ENCODE measurements at regions not wholly inside any gene's neighbourhood (a gene's known extent, or its start where the extent isn't known, plus 50 kb on each side); places are given as distances from the start of the nearest gene placed in this dataset.

GRCh38 chr1:238675221-238675620, 711.1 kb upstream of the CHRM3 start:
- no TSS peak for BruUV-seq (replicated peaks)
- CTCF ChIA-PET: no interaction called here
- no peak overlapping the region for H2AFZ ChIP-seq (ENCODE audit: low read depth, low read length)

More at GRCh38 chr1:238675221-238675620, 711.1 kb upstream of the CHRM3 start:
- H3K9me1 ChIP-seq (replicated peaks; ENCODE audit: control insufficient read depth, extremely low read depth, insufficient read depth, low read length): no peaks in the 10 kb centered on the region
- no peak overlapping the region for H3K4me3 ChIP-seq (replicated peaks in 1 of 3; ENCODE audit: insufficient read depth in 1 of 3, low read depth in 1 of 3, low read length in 3 of 3)
- no peaks in the 10 kb centered on the region for H3K36me3 ChIP-seq (ENCODE audit: control insufficient read depth in 2 of 2, extremely low read depth in 1 of 2, insufficient read depth in 2 of 2, low read length in 2 of 2)
- no peak overlapping the region for H3K9ac ChIP-seq (replicated peaks; ENCODE audit: extremely low read depth, insufficient read depth, low read length)
- no peaks in the 10 kb centered on the region for H3K79me2 ChIP-seq (ENCODE audit: control insufficient read depth, insufficient read depth, low read length)
- no peaks in the 10 kb centered on the region for H3K4me1 ChIP-seq (ENCODE audit: control insufficient read depth, extremely low read depth, insufficient read depth, low read length)
- TF ChIP-seq JUN (IDR thresholded peaks at IDR 0.05; ENCODE audit: borderline replicate concordance, insufficient read depth, insufficient read length, low read depth) (no peak), POLR2A (IDR thresholded peaks at IDR 0.05; ENCODE audit: low read depth, low read length) (no peak), EZH2 (IDR thresholded peaks at IDR 0.05; ENCODE audit: borderline replicate concordance, low read depth, low read length, severe bottlenecking) (no peak), MAX (IDR thresholded peaks at IDR 0.05; ENCODE audit: insufficient read depth, insufficient read length) (no peak), POLR2AphosphoS5 (IDR thresholded peaks at IDR 0.05; ENCODE audit: insufficient read depth, low read depth, low read length) (no peak), FOS (IDR thresholded peaks at IDR 0.05; ENCODE audit: borderline replicate concordance, insufficient read depth, low read length) (no peak), MYC (IDR thresholded peaks at IDR 0.05; ENCODE audit: low read depth, low read length) (no peak), GATA2 (IDR thresholded peaks at IDR 0.05; ENCODE audit: insufficient read depth, insufficient read length, low read depth, low read length) (no peak), CTCF (IDR thresholded peaks at IDR 0.05; ENCODE audit: extremely low read depth in 1 of 2, insufficient read depth in 1 of 2, low read depth in 1 of 2, low read length in 2 of 2) (no peak)
- H3K27ac ChIP-seq (ENCODE audit: insufficient read depth, low read depth, low read length): no peak overlapping the region
- H3K9me3 ChIP-seq (replicated peaks; ENCODE audit: control insufficient read depth, insufficient read depth, low read length): peaks cover 2% of the 10 kb centered on the region
- POLR2A ChIA-PET: no interaction called here
- intact Hi-C loops (cut with micrococcal nuclease) (no loop called here), dilution Hi-C loops (cut with MboI; ENCODE audit: extremely low pct_ligation_motif_present, low sequenced_read_pairs) (no loop called here)
- DNase-seq (ENCODE audit: low read depth, low spot score): no peak
- no peak for FAIRE-seq
- H4K20me1 ChIP-seq (replicated peaks; ENCODE audit: control insufficient read depth, extremely low read depth, insufficient read depth, low read length): no peaks in the 10 kb centered on the region
- H3K27me3 ChIP-seq (ENCODE audit: control insufficient read depth in 2 of 2, insufficient read depth in 2 of 2, low read length in 2 of 2): no peaks in the 10 kb centered on the region
- no peak overlapping the region for H3K4me2 ChIP-seq (ENCODE audit: insufficient read depth, low read length)

Measured in endothelial cell of umbilical vein (primary cell).